ENCODE measurements at regions not wholly inside any gene's neighbourhood (a gene's known extent, or its start where the extent isn't known, plus 50 kb on each side); places are given as distances from the start of the nearest gene placed in this dataset.
"Not testable (repeated sequence)": the region's sequence is repeated elsewhere in the genome, so short reads cannot be mapped to it uniquely, and the experiment has no call there.

DNA sequence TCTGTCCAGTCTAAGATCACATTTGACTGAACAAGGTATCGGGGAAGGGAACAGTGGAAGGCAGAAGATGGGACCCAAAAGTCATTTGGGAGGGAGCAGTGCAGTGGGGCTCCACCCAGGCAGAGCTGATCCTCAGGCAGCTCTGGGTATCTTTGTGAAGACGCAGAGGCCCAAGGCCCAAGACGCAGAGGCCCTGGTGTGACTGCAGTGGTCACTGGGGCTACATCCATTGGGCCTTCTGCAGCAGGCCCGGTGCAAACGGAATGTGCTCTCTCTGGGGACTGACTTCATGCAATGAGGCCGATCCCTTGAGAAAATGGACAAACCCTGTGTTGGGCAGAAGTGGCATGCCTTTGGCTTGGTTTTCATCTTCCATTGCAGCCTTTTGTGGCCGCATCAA lies 463.4 kb upstream of the ZNF507 start:
- no peak for DNase-seq (ENCODE audit: low read depth in 2 of 2)

DNA sequence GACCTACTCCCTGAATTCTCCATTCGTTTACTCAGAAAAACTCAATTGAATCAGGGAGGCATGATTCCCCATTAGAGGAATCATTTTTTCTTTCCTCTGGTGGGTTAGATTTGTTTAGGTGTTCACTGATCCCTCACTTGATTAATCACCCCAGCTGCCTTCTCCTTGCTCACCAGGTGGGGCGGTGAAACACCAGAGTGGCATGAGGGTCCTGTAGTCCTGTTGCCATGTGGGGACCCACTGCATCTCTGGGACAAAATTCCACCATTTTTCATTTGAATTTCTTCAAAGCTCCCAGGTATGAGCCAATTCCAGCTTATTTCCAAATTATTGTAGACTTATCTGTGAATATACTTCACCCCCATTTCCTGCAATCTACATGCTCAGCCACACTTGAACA lies 462.7 kb upstream of the ZNF507 start:
- no peak for DNase-seq (ENCODE audit: low read depth in 2 of 2)

DNA sequence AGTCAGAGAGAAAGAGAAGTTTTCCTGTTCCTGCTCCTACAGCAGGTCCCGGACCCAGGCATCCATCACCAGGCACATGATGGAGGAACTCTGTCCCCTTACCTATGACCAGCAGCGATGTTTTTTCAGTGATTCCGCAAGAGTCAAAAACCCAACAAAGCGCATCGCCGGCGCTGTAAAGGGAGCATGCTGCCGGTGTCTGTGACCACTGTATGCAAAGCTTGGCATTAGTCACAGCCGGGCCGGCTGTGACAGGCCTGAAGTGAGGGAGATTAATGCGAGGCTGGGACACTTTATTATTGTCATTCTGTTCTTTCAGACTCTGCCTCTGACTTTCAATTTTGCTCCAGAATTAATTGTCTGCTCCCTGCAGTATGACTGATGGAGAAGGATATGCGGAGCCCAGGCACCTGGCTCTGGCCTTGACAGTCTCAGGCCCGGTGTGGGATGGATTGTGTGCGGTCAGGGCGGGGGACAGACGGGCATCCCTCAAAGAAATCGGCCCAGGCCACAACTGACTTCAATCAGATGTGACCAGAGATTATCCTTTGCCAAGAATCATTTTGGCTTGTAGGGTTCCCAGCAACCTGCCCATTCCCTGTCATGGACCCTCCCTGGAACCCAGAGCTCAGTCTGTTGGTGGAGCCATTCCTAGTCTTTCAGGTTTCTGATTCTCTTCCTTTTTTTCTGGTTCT lies 462.0 kb upstream of the ZNF507 start:
- DNase-seq (ENCODE audit: low read depth in 2 of 2) = no peak

DNA sequence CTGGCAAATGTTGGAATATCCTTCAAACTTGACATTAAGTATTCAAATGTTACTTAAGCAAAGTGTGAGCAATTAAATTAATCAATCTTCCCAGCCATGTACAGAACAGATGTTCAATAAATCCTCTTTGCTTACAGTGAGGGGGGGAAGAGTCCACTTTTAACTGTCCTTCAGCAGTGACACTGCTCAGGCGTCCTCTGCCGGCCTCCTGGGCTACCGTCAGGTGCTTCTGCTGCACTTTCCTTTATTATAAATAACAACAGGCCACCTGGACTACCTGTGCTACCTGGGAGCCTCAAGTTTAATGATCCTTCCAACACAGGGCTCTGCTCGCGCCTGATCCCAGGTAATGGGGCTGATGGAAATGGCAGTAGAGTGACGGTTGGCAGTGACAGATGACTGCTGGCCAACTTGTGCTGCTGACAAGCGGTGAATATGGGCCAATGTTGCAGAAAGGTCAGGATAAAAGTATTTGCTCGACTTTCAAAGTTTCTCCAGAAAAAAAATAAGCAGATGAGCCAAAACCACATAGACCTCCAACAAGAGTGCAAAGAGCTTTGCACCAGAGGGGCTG lies 460.0 kb upstream of the ZNF507 start:
- no peak for DNase-seq (ENCODE audit: low read depth in 2 of 2)

DNA sequence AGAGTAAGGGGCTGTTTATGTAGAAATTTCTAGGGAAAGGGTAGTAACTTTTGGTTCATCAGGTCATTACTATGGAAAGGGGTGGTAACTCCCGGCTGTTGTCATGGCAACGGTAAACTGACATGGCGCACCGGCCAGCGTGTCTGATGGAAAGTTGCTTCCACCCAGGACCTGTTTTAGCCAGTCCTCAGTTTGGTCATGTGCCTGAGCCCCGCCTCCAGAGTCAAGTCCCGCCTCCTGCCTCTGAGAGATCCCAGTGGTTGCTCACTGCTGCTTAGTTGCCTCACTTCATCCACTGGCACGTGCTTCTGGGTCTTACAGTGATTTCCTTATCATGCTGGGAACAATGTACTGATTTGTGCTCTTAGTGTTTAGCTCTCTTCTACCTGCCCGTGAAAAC lies 455.2 kb upstream of the ZNF507 start:
- DNase-seq (ENCODE audit: low read depth in 2 of 2) = no peak

DNA sequence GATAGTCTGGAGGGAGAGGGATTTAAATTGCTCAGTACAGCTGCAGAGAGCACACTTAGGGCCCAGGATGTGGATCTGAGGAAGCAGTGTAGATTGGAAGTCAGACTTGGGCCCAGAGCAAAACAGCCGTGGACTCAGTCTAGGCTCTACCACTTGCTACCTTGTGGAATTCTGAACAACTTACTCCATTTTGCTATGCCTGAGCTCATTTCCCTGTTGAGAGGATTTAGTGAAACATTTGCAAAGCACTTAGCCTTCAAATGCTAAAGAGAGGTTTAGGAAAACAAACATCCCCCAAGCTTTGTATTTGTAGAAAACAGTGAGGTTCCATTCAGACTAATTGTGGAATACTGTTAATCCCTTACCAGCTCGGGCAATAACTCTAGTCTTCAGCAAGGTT lies 453.4 kb upstream of the ZNF507 start:
- no peak for DNase-seq (ENCODE audit: low read depth in 2 of 2)

DNA sequence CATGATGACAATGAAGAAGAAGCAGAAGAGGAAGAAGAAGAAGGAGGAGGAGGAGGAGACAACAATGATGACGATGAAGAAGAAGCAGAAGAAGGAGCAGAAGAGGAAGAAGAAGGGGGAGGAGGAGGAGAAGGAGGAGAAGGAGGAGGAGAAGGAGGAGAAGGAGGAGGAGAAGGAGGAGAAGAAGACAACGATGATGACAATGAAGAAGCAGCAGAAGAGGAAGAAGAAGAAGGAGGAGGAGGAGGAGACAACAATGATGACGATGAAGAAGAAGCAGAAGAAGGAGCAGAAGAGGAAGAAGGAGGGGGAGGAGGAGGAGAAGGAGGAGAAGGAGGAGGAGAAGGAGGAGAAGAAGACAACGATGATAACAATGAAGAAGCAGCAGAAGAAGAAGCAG lies 451.9 kb upstream of the ZNF507 start:
- DNase-seq (ENCODE audit: low read depth in 2 of 2) = not testable (repeated sequence)

DNA sequence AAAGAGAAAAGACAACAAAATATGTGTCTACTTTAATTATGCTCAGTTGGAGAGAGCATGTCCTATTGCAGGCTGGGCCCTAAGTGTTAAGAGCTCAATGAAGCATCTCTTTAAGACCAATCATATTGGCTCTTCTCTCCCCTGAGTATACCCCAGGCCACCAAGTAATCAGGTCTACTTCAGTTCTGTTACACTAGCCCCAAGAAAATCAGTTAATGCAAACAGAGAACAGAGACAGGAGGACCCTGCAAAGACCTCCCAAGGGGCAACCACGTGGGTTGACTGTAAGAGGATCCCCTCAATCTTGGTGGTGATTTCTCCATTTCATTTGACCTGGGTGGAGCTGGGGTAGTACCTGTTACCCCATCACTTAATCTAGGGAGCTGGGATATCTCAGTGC lies 451.0 kb upstream of the ZNF507 start:
- DNase-seq (ENCODE audit: low read depth in 2 of 2) = no peak

DNA sequence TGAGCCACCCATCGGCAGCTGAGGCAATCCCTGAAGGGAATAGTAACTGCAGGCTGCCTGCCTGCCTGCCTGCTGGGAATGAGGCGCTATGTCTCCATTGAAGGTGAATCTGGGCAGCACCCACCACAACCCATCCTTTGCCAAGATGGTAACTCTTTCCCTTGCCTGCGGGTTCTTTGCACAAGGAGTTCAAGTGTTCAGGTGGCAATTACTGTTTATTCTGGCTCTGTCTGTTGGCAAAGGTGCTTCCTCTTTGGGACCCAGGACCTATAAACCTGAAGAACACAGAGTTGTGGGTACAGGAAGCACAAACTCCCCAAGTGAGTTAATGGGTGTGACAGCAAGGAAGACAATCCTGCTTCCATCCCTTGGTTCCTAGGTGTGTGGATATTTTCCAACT lies 448.1 kb upstream of the ZNF507 start:
- DNase-seq (ENCODE audit: low read depth in 2 of 2) = no peak

DNA sequence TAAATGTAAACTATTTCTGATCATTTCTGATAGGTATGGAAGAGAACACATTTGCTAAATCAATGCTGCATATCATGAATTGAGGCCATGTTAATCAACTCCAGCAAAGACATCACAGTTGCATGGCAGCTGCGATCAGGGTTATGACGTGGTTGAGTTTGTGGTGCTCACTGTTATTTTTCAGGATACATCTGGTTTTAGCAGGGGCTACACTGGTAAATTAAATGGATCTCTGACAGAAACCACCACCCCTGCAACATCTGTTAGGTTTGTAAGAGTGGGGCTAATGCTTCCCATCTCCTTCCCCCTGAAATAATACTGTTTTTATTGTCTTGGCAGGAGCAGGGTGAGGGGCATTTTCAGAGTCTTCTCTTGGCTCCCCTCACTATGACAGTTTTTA lies 444.4 kb upstream of the ZNF507 start:
- DNase-seq (ENCODE audit: low read depth in 2 of 2) = no peak

DNA sequence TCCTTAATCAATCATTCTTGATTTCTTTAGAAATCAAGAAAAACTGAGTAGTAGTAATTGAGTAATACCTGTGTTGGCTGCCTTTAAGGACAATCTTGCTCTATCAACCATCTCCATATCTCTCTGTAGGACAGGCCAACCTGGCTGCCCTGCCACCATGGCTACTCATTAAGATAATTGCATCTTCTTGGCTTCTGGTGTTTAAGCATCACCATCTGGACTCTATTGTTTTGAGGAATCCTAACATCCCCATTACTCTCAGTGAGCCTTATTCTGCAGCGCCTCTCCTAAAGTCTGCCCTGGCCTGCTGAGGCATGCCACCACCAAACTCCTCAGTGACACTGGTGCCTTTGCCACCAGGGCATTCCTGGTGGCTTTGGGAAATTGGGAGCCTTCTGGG lies 442.6 kb upstream of the ZNF507 start:
- DNase-seq (ENCODE audit: low read depth in 2 of 2) = no peak

DNA sequence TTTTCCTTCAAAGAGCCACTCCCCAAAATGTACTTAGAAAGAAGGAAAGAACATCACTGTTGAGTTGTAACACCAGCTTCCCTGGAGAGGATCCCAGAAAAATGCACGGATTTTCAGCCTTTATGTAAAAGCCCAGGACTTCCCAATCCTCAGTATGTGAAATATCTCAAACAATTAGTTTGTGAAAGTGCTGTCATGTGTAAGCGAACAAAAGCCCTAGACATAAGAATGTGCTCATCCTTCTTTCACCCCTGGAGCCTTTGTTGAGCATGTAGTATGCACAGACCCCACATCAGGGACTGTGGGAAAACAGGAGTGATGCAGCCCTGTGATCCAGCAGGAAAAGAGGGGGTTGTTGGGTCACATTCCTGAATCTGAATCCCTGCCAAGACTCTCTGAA lies 441.4 kb upstream of the ZNF507 start:
- DNase-seq (ENCODE audit: low read depth in 2 of 2) = no peak

DNA sequence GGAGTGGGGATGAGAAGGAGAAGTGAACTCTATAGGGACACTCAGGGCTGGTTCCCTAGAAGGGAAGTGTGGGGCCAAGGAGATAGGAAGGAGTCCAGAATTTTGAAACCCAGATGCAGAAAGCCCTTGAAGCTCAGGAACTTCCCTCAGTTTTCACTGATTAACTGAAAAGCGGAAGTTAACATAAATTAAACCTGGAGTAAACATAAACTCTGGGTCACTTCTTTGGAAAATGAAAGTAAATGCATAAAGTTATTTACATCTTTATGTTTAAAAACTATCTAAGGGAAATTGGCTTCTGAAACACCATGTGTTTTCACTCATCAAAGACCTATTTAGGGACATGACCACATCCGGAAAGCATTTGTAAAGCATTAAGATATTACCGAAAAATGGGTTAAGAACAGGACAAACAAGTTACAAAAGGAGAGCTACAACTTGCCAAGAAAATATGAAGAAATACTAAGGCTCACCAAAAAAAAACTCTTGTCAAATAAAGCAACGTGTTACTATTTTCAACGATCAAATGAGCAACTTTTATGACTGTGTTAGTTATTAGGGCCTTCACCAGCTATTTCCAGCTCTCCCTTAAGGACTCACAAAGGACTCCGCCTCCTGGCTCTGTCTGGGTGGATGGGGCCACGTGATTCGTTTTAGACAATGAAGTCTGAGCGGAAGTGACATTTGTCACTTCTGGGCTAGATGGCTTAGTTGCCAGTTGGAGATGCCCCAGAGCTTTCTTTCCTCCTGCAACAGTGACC lies 439.1 kb upstream of the ZNF507 start:
- DNase-seq (ENCODE audit: low read depth in 2 of 2) = no peak

DNA sequence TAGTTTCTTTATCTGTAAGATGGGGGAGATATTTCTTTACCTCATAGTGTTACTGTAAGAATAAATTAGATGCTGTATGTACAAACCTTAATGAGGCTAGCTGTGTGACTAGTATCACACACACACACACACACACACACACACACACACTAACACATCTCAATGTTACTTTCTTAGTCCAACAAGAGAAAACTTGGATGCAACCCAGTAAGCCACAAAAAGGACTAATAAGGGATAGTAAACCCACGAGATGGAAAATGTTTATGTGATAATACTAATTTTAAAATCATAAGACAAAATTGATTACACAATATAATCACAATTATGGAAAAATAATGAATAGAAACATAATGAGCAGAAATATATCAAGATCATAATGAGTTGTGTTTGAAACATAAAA lies 437.7 kb upstream of the ZNF507 start:
- no peak for DNase-seq (ENCODE audit: low read depth in 2 of 2)

DNA sequence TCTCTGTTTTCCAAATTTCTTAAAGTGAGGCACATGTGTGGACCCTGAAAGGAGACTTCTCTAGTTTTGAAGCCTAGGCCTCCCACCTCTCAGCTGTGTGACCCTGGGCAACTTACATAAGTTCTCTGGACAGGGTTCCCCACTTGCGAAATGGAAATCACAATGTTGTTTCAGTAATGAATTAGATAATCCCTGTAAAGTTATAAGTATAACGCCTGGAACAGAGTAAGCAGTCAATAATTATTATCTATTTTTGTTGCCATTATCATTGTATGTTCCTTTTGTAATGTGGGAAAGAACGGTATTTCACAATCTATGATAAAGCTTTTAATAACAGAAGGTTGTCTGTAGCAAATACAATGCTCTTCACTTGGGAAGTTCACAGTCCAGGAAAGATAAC lies 437.3 kb upstream of the ZNF507 start:
- DNase-seq (ENCODE audit: low read depth in 2 of 2) = no peak

DNA sequence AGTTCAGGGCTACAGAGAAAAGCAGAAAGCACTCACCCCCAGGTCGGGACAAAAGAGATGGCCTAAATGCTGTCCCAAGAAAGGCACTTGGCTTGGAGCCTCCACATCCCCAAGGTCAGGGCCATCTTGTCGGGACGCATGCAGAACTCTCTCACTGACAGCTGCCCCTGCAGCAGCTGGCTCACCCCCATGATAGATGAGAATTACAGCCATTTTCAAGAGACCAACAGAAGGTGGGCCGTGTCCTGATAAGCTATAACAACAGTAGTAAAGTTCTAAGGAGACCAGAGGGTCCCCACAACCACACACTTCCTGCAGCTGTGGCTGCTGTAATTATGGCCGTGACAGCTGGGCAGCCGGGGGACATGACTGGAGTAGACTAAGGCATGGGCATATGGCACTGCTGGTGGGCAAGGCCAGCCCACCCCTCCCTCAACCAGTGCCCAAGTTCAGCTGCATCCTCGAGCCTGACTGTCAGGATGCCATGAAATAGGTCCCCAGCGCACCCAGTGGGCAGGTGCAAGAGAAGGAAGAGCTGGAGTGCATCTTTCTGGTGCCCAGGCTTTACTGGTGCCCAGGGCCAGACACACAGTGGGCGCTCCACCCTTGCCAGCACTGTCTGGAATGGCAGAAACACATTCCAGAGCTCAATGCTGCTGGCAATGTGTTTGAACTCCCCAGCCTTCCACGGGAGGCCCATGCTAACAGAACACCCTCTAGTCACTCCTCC lies 436.7 kb upstream of the ZNF507 start:
- no peak for DNase-seq (ENCODE audit: low read depth in 2 of 2)

DNA sequence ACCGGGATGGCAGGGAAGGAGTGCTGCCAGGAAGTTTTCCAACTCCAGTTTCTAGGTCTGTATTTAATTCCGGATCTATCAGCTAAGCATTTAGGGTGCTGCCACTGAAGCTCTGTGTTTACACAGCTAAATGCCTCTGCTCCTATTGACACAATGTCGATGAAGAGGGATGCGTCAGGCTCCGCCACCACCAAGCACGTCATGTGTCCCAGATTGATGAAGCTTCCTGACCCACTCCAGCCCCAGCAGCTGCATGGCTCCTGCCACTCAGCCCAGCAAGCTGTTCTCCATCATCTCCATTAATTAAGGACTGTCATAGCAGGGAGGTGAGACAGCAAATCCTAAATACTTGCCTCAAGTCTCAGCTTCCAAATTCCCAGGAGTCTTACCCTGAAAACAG lies 435.2 kb upstream of the ZNF507 start:
- DNase-seq (ENCODE audit: low read depth in 2 of 2) = no peak

DNA sequence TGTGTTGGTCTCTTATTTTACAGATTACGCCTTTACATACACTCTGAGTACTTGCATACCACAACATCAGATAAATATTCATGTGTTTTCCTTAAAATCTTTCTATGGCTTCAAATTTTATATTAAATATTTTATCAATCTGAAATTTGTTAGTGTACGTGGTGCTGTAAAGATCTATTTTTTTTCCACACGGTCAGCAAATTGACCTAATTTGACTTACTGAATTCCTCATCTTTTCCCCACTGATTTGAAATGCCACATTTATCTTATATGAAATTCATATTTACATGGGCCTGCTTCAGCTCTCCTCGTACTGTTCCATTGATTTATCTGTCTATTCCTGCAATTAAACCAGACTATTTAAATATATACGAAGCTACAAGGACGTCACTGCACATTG lies 433.8 kb upstream of the ZNF507 start:
- DNase-seq (ENCODE audit: low read depth in 2 of 2) = no peak

DNA sequence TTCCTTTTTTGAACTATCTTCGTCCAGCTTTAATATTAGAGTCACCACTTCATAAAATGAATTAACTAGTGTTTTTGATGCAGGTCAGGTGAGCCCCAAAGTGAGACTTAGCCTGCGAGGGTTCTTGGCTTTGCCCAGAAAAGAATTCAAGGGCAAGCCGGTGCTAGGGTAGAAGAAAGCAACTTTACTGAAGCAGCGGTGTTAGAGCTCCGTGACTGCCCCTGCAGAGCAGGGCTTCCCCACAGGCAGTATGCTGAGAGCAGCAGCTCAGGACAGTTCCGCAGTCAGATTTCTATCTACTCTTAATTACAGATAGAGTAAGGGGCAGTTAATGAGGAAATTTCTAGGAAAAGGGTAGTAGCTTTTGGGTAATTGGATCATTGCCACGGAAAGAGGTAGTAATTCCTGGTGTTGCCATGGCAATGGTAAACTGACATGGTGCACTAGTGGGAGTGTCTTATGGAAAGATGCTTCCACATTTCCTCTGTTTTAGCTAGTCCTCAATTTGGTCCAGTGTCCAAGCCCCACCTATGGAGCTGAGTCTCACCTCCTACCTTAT lies 432.2 kb upstream of the ZNF507 start:
- DNase-seq (ENCODE audit: low read depth in 2 of 2) = no peak

DNA sequence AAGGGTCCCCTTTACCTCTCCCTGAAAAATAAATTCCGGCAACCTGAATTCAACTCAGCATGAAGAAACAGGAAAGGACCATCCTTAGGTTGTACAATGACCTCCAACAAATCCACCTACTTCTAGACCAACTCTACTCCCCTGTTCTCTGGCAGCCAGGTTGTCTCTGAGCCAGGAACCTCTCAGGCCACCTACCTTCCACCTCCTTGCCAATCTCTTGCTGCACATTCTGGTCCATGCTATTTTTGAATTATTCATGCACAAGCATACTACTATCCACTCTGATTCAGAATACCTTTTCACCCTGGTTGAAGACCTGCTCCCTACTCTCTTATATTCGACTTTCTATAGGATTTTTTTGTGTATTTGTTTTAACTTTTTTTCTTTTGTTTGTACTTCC lies 415.0 kb upstream of the ZNF507 start:
- no peak for DNase-seq (ENCODE audit: low read depth in 2 of 2)

DNA sequence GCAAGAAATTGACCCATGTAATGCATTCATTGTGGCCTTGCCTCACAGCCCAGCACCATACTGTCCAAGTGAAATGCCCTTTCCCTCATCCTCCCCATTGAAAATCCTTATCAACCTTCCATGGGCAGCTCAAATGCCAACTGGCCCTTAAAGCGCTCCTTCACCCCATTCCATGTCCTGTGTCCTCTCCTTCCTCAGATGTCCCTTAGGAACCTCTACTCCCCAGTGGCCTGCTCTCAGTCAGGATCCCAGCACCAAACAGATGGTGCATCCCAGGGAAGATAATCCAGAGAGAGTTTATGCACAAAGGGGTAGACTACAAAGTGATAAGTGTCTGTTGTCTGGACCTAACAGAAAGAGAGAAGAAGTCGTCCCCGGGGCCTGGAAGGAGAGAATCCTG lies 407.4 kb upstream of the ZNF507 start:
- DNase-seq (ENCODE audit: low read depth in 2 of 2) = no peak

DNA sequence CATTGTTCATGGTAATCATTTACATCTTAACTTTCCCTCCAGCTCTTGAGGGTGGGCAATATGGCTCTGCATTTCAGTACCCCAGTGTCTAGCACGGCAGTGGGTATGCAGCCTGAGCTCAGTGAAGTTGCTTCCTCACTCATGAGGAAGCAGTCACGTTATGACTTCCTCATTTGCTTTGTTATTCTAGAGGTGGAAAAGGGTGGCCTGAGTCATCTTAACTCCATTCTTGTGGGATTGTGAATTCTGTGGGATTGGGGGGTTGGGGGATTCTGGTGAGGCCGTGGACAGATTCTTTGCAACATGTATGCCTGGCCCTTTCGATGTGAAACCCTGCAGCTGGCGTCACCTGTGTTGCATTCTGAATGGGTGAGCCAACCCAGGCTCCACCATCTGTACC lies 406.7 kb upstream of the ZNF507 start:
- no peak for DNase-seq (ENCODE audit: low read depth in 2 of 2)

Data from stimulated activated CD4-positive, alpha-beta T cell treated with anti-CD3 and anti-CD28 coated beads, Interleukin-1b, Interleukin-23, amount 100 ng/mL, for 4 hours (primary cell).